ENCODE measurements at regions not wholly inside any gene's neighbourhood (a gene's known extent, or its start where the extent isn't known, plus 50 kb on each side); places are given as distances from the start of the nearest gene placed in this dataset.

- DNase-seq, result no peak
Observed at GRCh38 chr2:203789618-203790017, 78.0 kb upstream of the CTLA4 start.

GRCh38 chr2:203790134-203790852 lies 77.3 kb upstream of the CTLA4 start:
- no peak for DNase-seq

GRCh38 chr2:203796248-203797010 lies 71.1 kb upstream of the CTLA4 start:
- DNase-seq, result no peak

- no peak for DNase-seq
Observed at GRCh38 chr2:203797276-203797675, 70.3 kb upstream of the CTLA4 start.

GRCh38 chr2:203797712-203798111 lies 69.9 kb upstream of the CTLA4 start:
- DNase-seq, result no peak

GRCh38 chr2:203798296-203799087 lies 69.1 kb upstream of the CTLA4 start:
- DNase-seq, result no peak

GRCh38 chr2:203799908-203800307 lies 67.7 kb upstream of the CTLA4 start:
- no peak for DNase-seq

GRCh38 chr2:203800783-203801182 lies 66.8 kb upstream of the CTLA4 start:
- DNase-seq, result no peak

GRCh38 chr2:203802342-203803052 lies 65.1 kb upstream of the CTLA4 start:
- DNase-seq, result no peak

- DNase-seq, result no peak
Observed at GRCh38 chr2:203803053-203803429, 64.5 kb upstream of the CTLA4 start.

GRCh38 chr2:203804070-203804469 lies 63.5 kb upstream of the CTLA4 start:
- DNase-seq, result no peak

- no peak for DNase-seq
Observed at GRCh38 chr2:203804764-203805485, 62.6 kb upstream of the CTLA4 start.

- no peak for DNase-seq
Observed at GRCh38 chr2:203805486-203805838, 62.1 kb upstream of the CTLA4 start.

- no peak for DNase-seq
Observed at GRCh38 chr2:203806761-203807160, 60.8 kb upstream of the CTLA4 start.

- no peak for DNase-seq
Observed at GRCh38 chr2:203808046-203808750, 59.4 kb upstream of the CTLA4 start.

- DNase-seq, result no peak
Observed at GRCh38 chr2:203809084-203809521, 58.5 kb upstream of the CTLA4 start.

- DNase-seq, result no peak
Observed at GRCh38 chr2:203809991-203810510, 57.5 kb upstream of the CTLA4 start.

GRCh38 chr2:203811491-203812221 lies 55.9 kb upstream of the CTLA4 start:
- no peak for DNase-seq

- no peak for DNase-seq
Observed at GRCh38 chr2:203812294-203813221, 55.0 kb upstream of the CTLA4 start.

GRCh38 chr2:203813684-203814083 lies 53.9 kb upstream of the CTLA4 start:
- DNase-seq, result no peak
